Activated CD4-positive, alpha-beta memory T cell treated with anti-CD3 and anti-CD28 coated beads for 36 hours (primary cell): ENCODE measurements at regions not wholly inside any gene's neighbourhood (a gene's known extent, or its start where the extent isn't known, plus 50 kb on each side); places are given as distances from the start of the nearest gene placed in this dataset.

Experiments
- CTCF ChIA-PET: fragments of 350-600 bp; sonication (Branson Sonifier 250); formaldehyde crosslinking; loops from one replicate; lab custom pipeline; 2021; ENCODE audit warnings: antibody characterized with exemption, inconsistent platforms; lab: Charles Lee
- POLR2A ChIA-PET: fragments of 350-600 bp; sonication (Branson Sonifier 250); formaldehyde crosslinking; loops from one replicate; lab custom pipeline; 2021; ENCODE audit warnings: antibody characterized with exemption; lab: Charles Lee
- DNase-seq: peaks from one replicate; pipeline ENCODE4 v3.0.0-alpha.2; 2020
- H3K27ac Mint-ChIP-seq: one replicate; pipeline ENCODE4 v1.8.0; 2021; ENCODE audit warnings: mixed read lengths
- H3K27me3 Mint-ChIP-seq: one replicate; pipeline ENCODE4 v1.8.0; 2021; ENCODE audit warnings: mixed read lengths
- H3K36me3 Mint-ChIP-seq: one replicate; pipeline ENCODE4 v1.8.0; 2021; ENCODE audit warnings: mixed read lengths
- H3K4me1 Mint-ChIP-seq: one replicate; pipeline ENCODE4 v1.8.0; 2021; ENCODE audit warnings: low read depth, mixed read lengths
- H3K4me3 Mint-ChIP-seq: one replicate; pipeline ENCODE4 v1.8.0; 2021; ENCODE audit warnings: mild to moderate bottlenecking, mixed read lengths
- H3K9me3 Mint-ChIP-seq: one replicate; pipeline ENCODE4 v1.8.0; 2021; ENCODE audit warnings: mixed read lengths
- intact Hi-C: fragments of 100-400 bp; cut with micrococcal nuclease; formaldehyde crosslinking; loops from one replicate; pipeline ENCODE4 v1.15.1; 2023

DNA sequence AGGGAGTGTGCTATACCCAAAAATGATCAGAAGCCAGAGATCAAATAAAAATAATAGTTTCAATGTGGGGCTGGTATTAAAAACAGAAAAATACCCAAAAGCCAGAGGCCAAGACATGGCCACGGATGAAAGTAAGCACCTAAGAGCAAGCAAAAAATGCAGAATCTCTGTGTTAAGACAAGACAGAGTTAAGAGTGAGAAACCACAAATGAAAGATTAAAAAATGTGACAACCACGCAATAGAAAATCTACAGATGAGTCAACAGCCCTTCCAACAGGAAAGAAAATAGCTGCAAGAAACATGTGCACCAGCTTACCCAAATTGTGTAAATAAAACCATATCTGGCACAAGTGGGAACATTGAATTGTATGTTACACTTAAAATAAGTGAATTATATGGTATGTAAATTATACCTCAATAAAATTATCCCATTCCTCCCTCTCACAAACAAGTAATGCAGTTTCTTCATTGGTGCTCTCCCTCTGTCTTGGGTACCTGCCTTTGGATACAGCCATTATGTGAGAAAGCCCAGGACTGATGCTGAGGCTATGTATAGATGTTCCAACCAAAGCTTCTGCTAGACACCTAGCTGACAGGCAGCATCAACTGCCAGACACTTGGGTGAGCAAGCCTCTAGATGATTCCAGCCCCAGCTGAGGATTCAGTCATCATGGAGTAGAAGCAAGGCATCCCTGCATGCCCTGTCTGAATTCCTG is 55.3 kb upstream of the UFL1 start:
- intact Hi-C loops, result loop anchor here (2.0 to 10.0 kb wide), 4 partner anchors 54 to 1032 kb away; partner anchors contain the start of gene UFL1
- CTCF ChIA-PET, result interaction anchor here (0.9 kb wide), 1 partner anchor 52 kb away, joined by 3 read pairs; no protein-coding TSS in a partner anchor
- no peaks in the 10 kb centered on the region for H3K9me3 Mint-ChIP-seq
- no peak overlapping the region for H3K4me3 Mint-ChIP-seq
- POLR2A ChIA-PET, result no interaction called here
- peaks cover 2% of the 10 kb centered on the region for H3K27me3 Mint-ChIP-seq
- H3K4me1 Mint-ChIP-seq, result peaks cover 20% of the 10 kb centered on the region
- no peak for DNase-seq
- no peaks in the 10 kb centered on the region for H3K36me3 Mint-ChIP-seq
- H3K27ac Mint-ChIP-seq, result no peak overlapping the region

DNA sequence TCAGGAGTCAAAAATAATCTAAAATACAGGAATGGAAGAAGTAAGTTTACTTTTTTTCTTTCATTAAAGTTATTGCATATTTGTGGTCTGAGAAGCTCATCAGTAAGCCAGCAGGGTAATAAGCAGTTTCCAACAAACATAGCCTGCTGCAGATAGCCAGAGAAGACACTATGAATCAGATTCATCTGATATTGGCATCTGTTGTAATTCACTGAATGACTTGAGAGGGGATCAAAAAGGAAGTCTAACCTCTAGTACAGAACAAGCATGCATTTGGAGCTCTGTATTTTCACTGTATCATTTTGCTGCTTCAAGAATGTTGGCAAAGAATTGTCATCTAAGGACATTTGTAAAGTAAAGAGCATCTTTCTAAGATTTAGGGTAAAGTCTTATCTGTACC is 53.8 kb upstream of the UFL1 start:
- Mint-ChIP-seq H3K36me3 (no peaks in the 10 kb centered on the region), H3K27ac (no peak overlapping the region), H3K9me3 (no peaks in the 10 kb centered on the region), H3K27me3 (peaks cover 2% of the 10 kb centered on the region), H3K4me1 (peaks cover 20% of the 10 kb centered on the region), H3K4me3 (no peak overlapping the region)
- intact Hi-C loops, result loop anchor here (2.0 to 10.0 kb wide), 4 partner anchors 53 to 1033 kb away; partner anchors contain the start of gene UFL1
- POLR2A ChIA-PET, result no interaction called here
- no peak for DNase-seq
- CTCF ChIA-PET, result interaction anchor here (0.6 to 1.7 kb wide), 2 partner anchors 9 to 154 kb away, joined by 3 to 7 read pairs; no protein-coding TSS in a partner anchor

DNA sequence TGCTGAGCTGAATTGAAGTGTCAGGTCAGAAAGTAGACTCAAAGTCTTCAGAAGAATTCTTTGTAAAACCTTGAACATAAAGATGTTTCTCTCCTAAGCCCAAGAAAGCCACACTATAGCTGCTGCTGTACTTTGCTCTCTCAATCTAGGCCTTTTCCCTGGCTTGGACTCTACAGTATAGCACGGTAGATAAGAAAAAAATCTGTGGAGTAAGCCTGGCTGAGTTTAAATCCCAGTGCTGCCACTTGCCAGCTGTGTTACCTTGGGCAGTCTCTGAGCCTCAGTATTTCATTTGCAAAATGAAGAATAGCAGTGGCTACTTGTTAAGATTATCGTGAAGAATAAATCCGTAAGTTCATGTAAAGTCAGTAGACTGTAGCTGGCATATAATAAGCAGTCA is 53.3 kb upstream of the UFL1 start:
- Mint-ChIP-seq H3K27me3 (peaks cover 2% of the 10 kb centered on the region), H3K27ac (no peak overlapping the region), H3K9me3 (peaks cover 4% of the 10 kb centered on the region), H3K4me3 (no peak overlapping the region), H3K4me1 (peaks cover 20% of the 10 kb centered on the region), H3K36me3 (no peaks in the 10 kb centered on the region)
- intact Hi-C loops, result loop anchor here (5.0 to 10.0 kb wide), 3 partner anchors 166 to 1033 kb away; no protein-coding TSS in a partner anchor
- no peak for DNase-seq
- ChIA-PET POLR2A (no interaction called here), CTCF (interaction anchor here (0.6 to 1.7 kb wide), 2 partner anchors 10 to 155 kb away, joined by 3 to 7 read pairs; no protein-coding TSS in a partner anchor)

DNA sequence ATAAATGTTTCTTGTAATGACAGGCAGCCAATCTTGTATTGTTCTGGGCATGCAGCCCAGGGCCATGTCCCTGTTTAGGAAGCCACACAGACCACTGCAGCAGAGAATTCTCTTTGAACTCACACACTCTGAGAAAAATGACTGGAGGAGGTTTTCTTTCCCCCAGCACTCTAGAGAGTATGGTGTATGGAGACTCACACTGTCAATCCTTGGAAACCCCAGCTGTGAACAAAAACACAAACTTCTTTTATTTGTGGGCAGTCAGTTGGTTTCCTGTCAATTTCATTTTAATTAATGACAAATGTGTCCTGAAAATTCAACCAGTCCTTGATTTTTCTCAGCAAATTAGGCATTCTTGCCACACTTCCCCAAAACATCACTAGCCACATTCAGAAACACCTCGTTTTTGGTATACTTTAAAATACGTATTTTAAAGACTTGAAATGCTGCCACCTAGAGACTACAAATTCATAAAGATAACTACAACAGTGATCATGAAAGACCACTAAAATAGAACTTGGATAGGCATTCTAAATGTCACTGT is 52.9 kb upstream of the UFL1 start:
- Mint-ChIP-seq H3K27ac (no peak overlapping the region), H3K4me3 (no peak overlapping the region), H3K36me3 (no peaks in the 10 kb centered on the region), H3K9me3 (peaks cover 9% of the 10 kb centered on the region), H3K4me1 (peaks cover 20% of the 10 kb centered on the region), H3K27me3 (peaks cover 2% of the 10 kb centered on the region)
- ChIA-PET CTCF (interaction anchor here (1.7 kb wide), 1 partner anchor 10 kb away, joined by 7 read pairs; no protein-coding TSS in a partner anchor), POLR2A (no interaction called here)
- intact Hi-C loops, result loop anchor here (5.0 to 10.0 kb wide), 3 partner anchors 166 to 1034 kb away; no protein-coding TSS in a partner anchor
- no peak for DNase-seq

DNA sequence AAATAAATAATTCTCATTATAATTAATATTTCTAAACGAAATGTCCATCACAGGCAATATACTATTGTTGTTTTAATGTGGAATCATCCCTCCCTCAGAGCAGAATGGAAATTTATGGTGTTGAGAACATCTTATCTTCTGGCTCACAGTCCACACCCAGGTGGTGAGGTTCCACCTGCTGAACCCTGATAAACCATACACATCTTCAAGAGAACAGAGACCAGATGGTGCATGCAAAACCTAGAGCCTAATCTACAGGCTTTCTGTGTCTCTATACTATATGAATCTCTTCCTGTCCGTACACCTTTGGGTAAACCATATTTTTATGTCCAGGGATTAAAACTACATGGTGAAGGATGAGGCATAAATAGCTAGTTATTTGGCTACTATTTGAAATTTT is 52.3 kb upstream of the UFL1 start:
- ChIA-PET POLR2A (no interaction called here), CTCF (no interaction called here)
- H3K4me3 Mint-ChIP-seq, result no peak overlapping the region
- H3K27ac Mint-ChIP-seq, result no peak overlapping the region
- peaks cover 2% of the 10 kb centered on the region for H3K27me3 Mint-ChIP-seq
- H3K36me3 Mint-ChIP-seq, result no peaks in the 10 kb centered on the region
- intact Hi-C loops, result loop anchor here (5.0 to 10.0 kb wide), 3 partner anchors 167 to 1035 kb away; no protein-coding TSS in a partner anchor
- DNase-seq, result no peak
- H3K4me1 Mint-ChIP-seq, result peaks cover 20% of the 10 kb centered on the region
- peaks cover 14% of the 10 kb centered on the region for H3K9me3 Mint-ChIP-seq

DNA sequence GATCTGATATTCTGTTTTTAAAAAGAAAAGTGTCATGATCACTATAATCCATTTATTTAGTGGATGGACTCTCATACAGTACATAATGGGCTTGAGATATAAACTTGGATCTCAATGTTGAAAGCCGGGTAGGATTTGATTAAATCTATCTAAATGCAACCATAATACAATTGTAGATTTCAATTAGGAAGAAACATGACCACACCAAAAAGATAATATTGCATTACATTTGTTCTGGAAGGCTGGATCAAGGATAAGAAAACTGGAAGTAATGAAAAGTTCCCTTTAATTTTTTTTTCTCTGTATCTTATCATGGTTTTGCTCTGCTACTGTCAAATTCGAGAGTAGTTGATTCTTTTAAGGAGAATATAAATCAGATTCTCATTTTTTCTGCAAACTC is 51.3 kb upstream of the UFL1 start:
- no peak for DNase-seq
- Mint-ChIP-seq H3K27me3 (no peaks in the 10 kb centered on the region), H3K27ac (no peak overlapping the region), H3K4me3 (no peak overlapping the region), H3K9me3 (peaks cover 22% of the 10 kb centered on the region), H3K4me1 (peaks cover 17% of the 10 kb centered on the region), H3K36me3 (peaks cover 2% of the 10 kb centered on the region)
- intact Hi-C loops, result no loop called here
- POLR2A ChIA-PET, result no interaction called here
- CTCF ChIA-PET, result no interaction called here
